HEK293T (cell line): ENCODE measurements at regions not wholly inside any gene's neighbourhood (a gene's known extent, or its start where the extent isn't known, plus 50 kb on each side); places are given as distances from the start of the nearest gene placed in this dataset.

ENCODE experiments used
- BHLHE40 ChIP-seq: fragments of 450-650 bp; IDR thresholded peaks from 2 replicates; pipeline ENCODE4 v1.6.1; 2016; ENCODE audit warnings: mild to moderate bottlenecking, moderate library complexity, borderline replicate concordance
- CTBP1 ChIP-seq: fragments of 450-650 bp; IDR thresholded peaks from 2 replicates; pipeline ENCODE4 v1.6.1; 2016; ENCODE audit warnings: borderline replicate concordance
- FOXK2 ChIP-seq: fragments of 450-650 bp; IDR thresholded peaks from 2 replicates; pipeline ENCODE4 v1.6.1; 2016; ENCODE audit warnings: mild to moderate bottlenecking
- TF ChIP-seq, protein P1 (sequence below): fragments of 450-650 bp; IDR thresholded peaks from 2 replicates; pipeline ENCODE4 v1.6.1; 2016

- no peak for TF ChIP-seq CTBP1
- TF ChIP-seq, protein P1, sequence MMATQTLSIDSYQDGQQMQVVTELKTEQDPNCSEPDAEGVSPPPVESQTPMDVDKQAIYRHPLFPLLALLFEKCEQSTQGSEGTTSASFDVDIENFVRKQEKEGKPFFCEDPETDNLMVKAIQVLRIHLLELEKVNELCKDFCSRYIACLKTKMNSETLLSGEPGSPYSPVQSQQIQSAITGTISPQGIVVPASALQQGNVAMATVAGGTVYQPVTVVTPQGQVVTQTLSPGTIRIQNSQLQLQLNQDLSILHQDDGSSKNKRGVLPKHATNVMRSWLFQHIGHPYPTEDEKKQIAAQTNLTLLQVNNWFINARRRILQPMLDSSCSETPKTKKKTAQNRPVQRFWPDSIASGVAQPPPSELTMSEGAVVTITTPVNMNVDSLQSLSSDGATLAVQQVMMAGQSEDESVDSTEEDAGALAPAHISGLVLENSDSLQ, result no peak
- TF ChIP-seq FOXK2, result no peak
- no peak for TF ChIP-seq BHLHE40
Measured at GRCh38 chr6:91961671-91962070, 1374.8 kb upstream of the MAP3K7 start.
